ENCODE measurements at regions not wholly inside any gene's neighbourhood (a gene's known extent, or its start where the extent isn't known, plus 50 kb on each side); places are given as distances from the start of the nearest gene placed in this dataset.
"Not testable (repeated sequence)": the region's sequence is repeated elsewhere in the genome, so short reads cannot be mapped to it uniquely, and the experiment has no call there.

- DNase-seq: no peak
Observed at GRCh38 chr12:69030321-69030720, 97.3 kb upstream of the CPM start.

- no peak for DNase-seq
Observed at GRCh38 chr12:69036533-69036932, 103.6 kb upstream of the CPM start.

- no peak for DNase-seq
Observed at GRCh38 chr12:69036999-69037398, 104.0 kb upstream of the CPM start.

- DNase-seq: peak; percentile 66
Observed at GRCh38 chr12:69039911-69040310, 106.9 kb upstream of the CPM start.

GRCh38 chr12:69042557-69042956, 109.6 kb upstream of the CPM start:
- DNase-seq: no peak

GRCh38 chr12:69042970-69043369, 110.0 kb upstream of the CPM start:
- DNase-seq: no peak

- no peak for DNase-seq
Observed at GRCh38 chr12:69044887-69045286, 111.9 kb upstream of the CPM start.

- no peak for DNase-seq
Observed at GRCh38 chr12:69045430-69045829, 112.5 kb upstream of the CPM start.

GRCh38 chr12:69046363-69046762, 113.4 kb upstream of the CPM start:
- DNase-seq: no peak

GRCh38 chr12:69046920-69047319, 113.9 kb upstream of the CPM start:
- DNase-seq: no peak

- no peak for DNase-seq
Observed at GRCh38 chr12:69047990-69048389, 115.0 kb upstream of the CPM start.

- DNase-seq: not testable (repeated sequence)
Observed at GRCh38 chr12:69049855-69050254, 116.9 kb upstream of the CPM start.

GRCh38 chr12:69052613-69053408, 119.8 kb upstream of the CPM start:
- no peak for DNase-seq

GRCh38 chr12:69054343-69055056, 121.5 kb upstream of the CPM start:
- DNase-seq: no peak

- no peak for DNase-seq
Observed at GRCh38 chr12:69055280-69055679, 122.3 kb upstream of the CPM start.

- no peak for DNase-seq
Observed at GRCh38 chr12:69055706-69056105, 122.7 kb upstream of the CPM start.

- DNase-seq: no peak
Observed at GRCh38 chr12:69056743-69057515, 124.0 kb upstream of the CPM start.

GRCh38 chr12:69057742-69058141, 124.8 kb upstream of the CPM start:
- DNase-seq: no peak

GRCh38 chr12:69059465-69060457, 126.8 kb upstream of the CPM start:
- no peak for DNase-seq

- no peak for DNase-seq
Observed at GRCh38 chr12:69061574-69061973, 128.6 kb upstream of the CPM start.

- no peak for DNase-seq
Observed at GRCh38 chr12:69062621-69063237, 129.8 kb upstream of the CPM start.

All from hematopoietic multipotent progenitor cell treated with erythropoietin and hydrocortisone succinate and interleukin-3 and kit ligand, for 6 days (in vitro differentiated cells).